ENCODE measurements at regions not wholly inside any gene's neighbourhood (a gene's known extent, or its start where the extent isn't known, plus 50 kb on each side); places are given as distances from the start of the nearest gene placed in this dataset.

DNA sequence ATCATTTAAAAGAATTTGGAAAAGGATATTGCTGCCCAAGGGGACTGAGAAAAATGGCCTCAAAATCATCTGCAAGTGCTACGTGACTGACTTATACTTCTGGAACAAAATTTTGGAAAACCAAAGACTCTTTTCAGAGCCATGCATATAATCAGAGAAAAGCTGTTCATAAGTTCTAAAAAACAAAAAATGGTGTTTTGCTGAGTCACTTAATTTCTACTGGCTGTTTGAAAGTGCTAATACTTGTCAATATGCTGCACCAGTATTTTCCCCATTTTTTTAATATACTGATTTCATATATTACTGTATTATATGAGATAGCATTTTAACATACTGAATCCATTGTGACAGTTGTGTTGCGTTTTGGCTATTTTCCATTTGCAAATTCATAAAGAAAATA is 61.5 kb upstream of the ZMAT1 start:
- Mint-ChIP-seq H3K36me3 (ENCODE audit: insufficient read depth, unreplicated experiment) (no peaks in the 10 kb centered on the region), H3K27me3 (ENCODE audit: insufficient read depth, unreplicated experiment) (no peaks in the 10 kb centered on the region), H3K9me3 (ENCODE audit: unreplicated experiment) (no peaks in the 10 kb centered on the region), H3K27ac (ENCODE audit: unreplicated experiment) (no peak overlapping the region), H3K4me1 (ENCODE audit: low read depth, unreplicated experiment) (no peaks in the 10 kb centered on the region), H3K4me3 (ENCODE audit: unreplicated experiment) (no peak overlapping the region)
- POLR2A ChIA-PET, result no interaction called here
- Histone ChIP-seq H3K27me3 (replicated peaks; ENCODE audit: control insufficient read depth, insufficient read depth, low read length) (no peaks in the 10 kb centered on the region), H3K4me1 (no peaks in the 10 kb centered on the region), H3K4me3 (ENCODE audit: low read depth, low read length) (no peak overlapping the region), H3K9me3 (no peaks in the 10 kb centered on the region), H3K36me3 (ENCODE audit: control insufficient read depth, insufficient read depth, low read length) (no peaks in the 10 kb centered on the region)
- DNase-seq, result no peak
- TF ChIP-seq, protein P1, sequence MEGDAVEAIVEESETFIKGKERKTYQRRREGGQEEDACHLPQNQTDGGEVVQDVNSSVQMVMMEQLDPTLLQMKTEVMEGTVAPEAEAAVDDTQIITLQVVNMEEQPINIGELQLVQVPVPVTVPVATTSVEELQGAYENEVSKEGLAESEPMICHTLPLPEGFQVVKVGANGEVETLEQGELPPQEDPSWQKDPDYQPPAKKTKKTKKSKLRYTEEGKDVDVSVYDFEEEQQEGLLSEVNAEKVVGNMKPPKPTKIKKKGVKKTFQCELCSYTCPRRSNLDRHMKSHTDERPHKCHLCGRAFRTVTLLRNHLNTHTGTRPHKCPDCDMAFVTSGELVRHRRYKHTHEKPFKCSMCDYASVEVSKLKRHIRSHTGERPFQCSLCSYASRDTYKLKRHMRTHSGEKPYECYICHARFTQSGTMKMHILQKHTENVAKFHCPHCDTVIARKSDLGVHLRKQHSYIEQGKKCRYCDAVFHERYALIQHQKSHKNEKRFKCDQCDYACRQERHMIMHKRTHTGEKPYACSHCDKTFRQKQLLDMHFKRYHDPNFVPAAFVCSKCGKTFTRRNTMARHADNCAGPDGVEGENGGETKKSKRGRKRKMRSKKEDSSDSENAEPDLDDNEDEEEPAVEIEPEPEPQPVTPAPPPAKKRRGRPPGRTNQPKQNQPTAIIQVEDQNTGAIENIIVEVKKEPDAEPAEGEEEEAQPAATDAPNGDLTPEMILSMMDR (IDR thresholded peaks at IDR 0.05; ENCODE audit: insufficient read depth in 1 of 2, low read depth in 1 of 2, low read length in 1 of 2, severe bottlenecking in 1 of 2, unreplicated experiment in 1 of 2), result no peak
- BruUV-seq (replicated peaks), result no TSS peak
- CTCF ChIA-PET, result no interaction called here
- intact Hi-C loops (cut with micrococcal nuclease; ENCODE audit: unreplicated experiment), result no loop called here

DNA sequence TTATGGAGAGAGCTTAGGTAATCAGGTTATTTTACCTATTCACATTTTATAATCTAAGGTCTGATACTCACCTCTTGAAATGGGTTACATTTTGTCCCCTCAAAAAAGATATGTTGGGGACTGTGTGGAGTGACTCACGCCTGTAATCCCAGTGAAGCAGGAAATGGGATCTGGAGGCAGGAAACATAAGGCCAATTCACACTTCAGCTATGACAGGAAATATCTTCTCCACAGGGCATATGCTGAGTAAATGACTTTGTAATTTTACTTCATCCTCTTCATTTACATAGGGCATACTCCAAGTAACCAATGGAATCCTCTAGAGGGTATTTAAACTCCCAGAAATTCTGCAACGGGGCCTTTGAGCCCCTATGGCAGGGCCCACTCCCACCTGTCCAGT is 54.8 kb upstream of the ZMAT1 start:
- H3K27me3 Mint-ChIP-seq (ENCODE audit: insufficient read depth, unreplicated experiment), result no peaks in the 10 kb centered on the region
- H3K27ac Mint-ChIP-seq (ENCODE audit: unreplicated experiment), result no peak overlapping the region
- no peaks in the 10 kb centered on the region for H3K4me1 ChIP-seq
- no peaks in the 10 kb centered on the region for H3K9me3 Mint-ChIP-seq (ENCODE audit: unreplicated experiment)
- no peaks in the 10 kb centered on the region for H3K27me3 ChIP-seq (replicated peaks; ENCODE audit: control insufficient read depth, insufficient read depth, low read length)
- H3K9me3 ChIP-seq, result no peaks in the 10 kb centered on the region
- H3K36me3 ChIP-seq (ENCODE audit: control insufficient read depth, insufficient read depth, low read length), result no peaks in the 10 kb centered on the region
- TF ChIP-seq, protein P1 (IDR thresholded peaks at IDR 0.05; ENCODE audit: insufficient read depth in 1 of 2, low read depth in 1 of 2, low read length in 1 of 2, severe bottlenecking in 1 of 2, unreplicated experiment in 1 of 2), result no peak
- CTCF ChIA-PET, result no interaction called here
- no peak overlapping the region for H3K4me3 ChIP-seq (ENCODE audit: low read depth, low read length)
- H3K36me3 Mint-ChIP-seq (ENCODE audit: insufficient read depth, unreplicated experiment), result no peaks in the 10 kb centered on the region
- H3K4me3 Mint-ChIP-seq (ENCODE audit: unreplicated experiment), result no peak overlapping the region
- no peak for DNase-seq
- POLR2A ChIA-PET, result no interaction called here
- no TSS peak for BruUV-seq (replicated peaks)
- intact Hi-C loops (cut with micrococcal nuclease; ENCODE audit: unreplicated experiment), result no loop called here
- H3K4me1 Mint-ChIP-seq (ENCODE audit: low read depth, unreplicated experiment), result no peaks in the 10 kb centered on the region

All from Caco-2 (cell line).